ENCODE measurements at regions not wholly inside any gene's neighbourhood (a gene's known extent, or its start where the extent isn't known, plus 50 kb on each side); places are given as distances from the start of the nearest gene placed in this dataset.

GRCh38 chr6:168129292-168130167 lies 50.5 kb upstream of the FRMD1 start:
- CTCF ChIA-PET (ENCODE audit: low intra/inter-chr PET ratio), result no interaction called here
- TF ChIP-seq ZNF445 (CRISPR knock-in tag; IDR thresholded peaks at IDR 0.05; ENCODE audit: low read depth) (no peak), SMARCA5 (IDR thresholded peaks at IDR 0.05) (no peak), RBFOX2 (IDR thresholded peaks at IDR 0.05; ENCODE audit: low read depth, low read length) (no peak), ZNF124 (CRISPR knock-in tag; IDR thresholded peaks at IDR 0.05) (no peak), ZNF449 (CRISPR knock-in tag; IDR thresholded peaks at IDR 0.05) (no peak), PHF21A (IDR thresholded peaks at IDR 0.05; ENCODE audit: borderline replicate concordance, low read depth) (no peak), NRF1 (conservative IDR thresholded peaks at IDR 0.05 in 1 of 2, IDR thresholded peaks at IDR 0.05 in 1 of 2) (no peak), KAT7 (CRISPR knock-in tag; IDR thresholded peaks at IDR 0.05; ENCODE audit: borderline replicate concordance) (no peak), PKNOX1 (IDR thresholded peaks at IDR 0.05) (no peak), EGR1 (conservative IDR thresholded peaks at IDR 0.05) (no peak)

More at GRCh38 chr6:168129292-168130167, 50.5 kb upstream of the FRMD1 start:
- no peak overlapping the region for H3K4me2 ChIP-seq (ENCODE audit: insufficient read depth, low read length)
- WGBS (ENCODE audit: insufficient coverage, low coverage, missing lambda C conversion rate), result under 1% methylated on average over 40 of the region's 40 CpGs
- intact Hi-C loops (cut with micrococcal nuclease), result no loop called here
- H3K9me1 ChIP-seq (ENCODE audit: control insufficient read depth, insufficient read depth, low read length), result peaks cover 3% of the 10 kb centered on the region
- no peak overlapping the region for H3K4me3 ChIP-seq
- peaks cover 76 to 100% of the 10 kb centered on the region in 2 experiments for H3K27me3 ChIP-seq (ENCODE audit: control insufficient read depth in 2 of 2, insufficient read depth in 2 of 2, low read length in 2 of 2)
- peaks cover 0 to 8% of the 10 kb centered on the region in 2 experiments; a peak in 1 of 5 replicates for H3K4me1 ChIP-seq (replicated peaks in 1 of 2; ENCODE audit: control insufficient read depth in 2 of 2, insufficient read depth in 2 of 2, low read length in 2 of 2)
- in situ Hi-C loops (cut with MboI), result no loop called here
- H3K9me3 ChIP-seq (replicated peaks; ENCODE audit: control insufficient read depth, insufficient read depth, low read depth, low read length), result no peaks in the 10 kb centered on the region
- no peak for ATAC-seq
- no TSS peak for BruUV-seq (replicated peaks)
- no peaks in the 10 kb centered on the region for H3K36me3 ChIP-seq (ENCODE audit: control insufficient read depth, insufficient read depth, low read length)
- H2AFZ ChIP-seq (ENCODE audit: low read depth, low read length), result no peak overlapping the region
- H3K27ac ChIP-seq (ENCODE audit: extremely low read depth, low read depth, low read length), result no peak overlapping the region
- no peak overlapping the region for H3K9ac ChIP-seq (ENCODE audit: insufficient read depth in 1 of 2, low read depth in 2 of 2, low read length in 2 of 2)
- POLR2A ChIA-PET, result interaction anchor here (0.6 to 1.0 kb wide), 4 partner anchors 10 to 730 kb away, joined by 3 to 4 read pairs (median 3); no protein-coding TSS in a partner anchor
- H3K79me2 ChIP-seq (ENCODE audit: control insufficient read depth, insufficient read depth, low read length), result no peaks in the 10 kb centered on the region
- DNase-seq (ENCODE audit: extremely low read depth in 1 of 4, low spot score in 3 of 4), result no peak
- no peak for FAIRE-seq
- H4K20me1 ChIP-seq (replicated peaks; ENCODE audit: control insufficient read depth, insufficient read depth, low read length), result peaks cover 26% of the 10 kb centered on the region
